DOHH2 (cell line): ENCODE measurements at regions not wholly inside any gene's neighbourhood (a gene's known extent, or its start where the extent isn't known, plus 50 kb on each side); places are given as distances from the start of the nearest gene placed in this dataset.

Experiments
- H3F3A ChIP-seq: fragments of 200-600 bp; sonication (generic), shearing (Covaris generic); 2 replicates; pipeline ENCODE4 v1.6.0; 2016; ENCODE audit warnings: antibody characterized with exemption, mild to moderate bottlenecking; ENCODE audit not compliant: control insufficient read depth, insufficient read depth
- H3K27ac ChIP-seq: fragments of 200-600 bp; sonication (generic); 2 replicates; pipeline ENCODE4 v1.5.1; 2014; ENCODE audit warnings: low read depth, mild to moderate bottlenecking, low read length, moderate library complexity
- H3K27me3 ChIP-seq: fragments of 200-600 bp; sonication (generic); 2 replicates; pipeline ENCODE4 v1.6.1; 2014; ENCODE audit warnings: mild to moderate bottlenecking, low read length, mixed read lengths; ENCODE audit not compliant: control insufficient read depth
- H3K36me3 ChIP-seq: fragments of 200-600 bp; sonication (generic); 2 replicates; pipeline ENCODE4 v1.6.1; 2014; ENCODE audit warnings: mild to moderate bottlenecking, low read length, moderate library complexity, mixed read lengths; ENCODE audit not compliant: control insufficient read depth
- H3K4me1 ChIP-seq: fragments of 200-600 bp; sonication (generic); 2 replicates; pipeline ENCODE4 v1.6.1; 2014; ENCODE audit warnings: mild to moderate bottlenecking, low read length, mixed read lengths; ENCODE audit not compliant: control insufficient read depth
- H3K4me2 ChIP-seq: fragments of 200-600 bp; sonication (generic); 2 replicates; pipeline ENCODE4 v1.6.0; 2014; ENCODE audit warnings: mild to moderate bottlenecking, low read length, moderate library complexity
- H3K4me3 ChIP-seq: fragments of 200-600 bp; sonication (generic); 2 replicates; pipeline ENCODE4 v1.5.1; 2014; ENCODE audit warnings: mild to moderate bottlenecking, low read length, mixed read lengths
- H3K79me2 ChIP-seq: fragments of 200-600 bp; sonication (generic); 2 replicates; pipeline ENCODE4 v1.6.1; 2014; ENCODE audit warnings: mild to moderate bottlenecking, low read length, mixed read lengths; ENCODE audit not compliant: control insufficient read depth
- H3K9me2 ChIP-seq: fragments of 200-600 bp; sonication (generic); replicated peaks from 2 replicates; pipeline ENCODE4 v1.6.1; 2014; ENCODE audit warnings: mild to moderate bottlenecking, low read length, mixed read lengths; ENCODE audit not compliant: control insufficient read depth
- H3K9me3 ChIP-seq: fragments of 200-600 bp; sonication (generic); 2 replicates; pipeline ENCODE4 v1.6.1; 2014; ENCODE audit warnings: antibody characterized with exemption, low read length, mixed read lengths; ENCODE audit not compliant: control insufficient read depth, insufficient read depth
- H4K20me1 ChIP-seq: fragments of 200-600 bp; sonication (generic); 2 replicates; pipeline ENCODE4 v1.6.0; 2014; ENCODE audit warnings: low read depth, mild to moderate bottlenecking, antibody characterized with exemption, low read length, moderate library complexity; ENCODE audit not compliant: control insufficient read depth, insufficient read depth
- CTCF ChIP-seq: fragments of 200-600 bp; sonication (generic); IDR thresholded peaks from one replicate; pipeline ENCODE4 v1.5.1; 2014; ENCODE audit warnings: antibody characterized with exemption, mild to moderate bottlenecking, low read depth, low read length; ENCODE audit not compliant: poor library complexity, severe bottlenecking
- EZH2phosphoT487 ChIP-seq: fragments of 200-600 bp; sonication (generic); IDR thresholded peaks from 2 replicates; pipeline ENCODE4 v1.6.1; 2017; ENCODE audit warnings: borderline replicate concordance, mild to moderate bottlenecking, antibody characterized with exemption, low read length, moderate library complexity, mixed read lengths

DNA sequence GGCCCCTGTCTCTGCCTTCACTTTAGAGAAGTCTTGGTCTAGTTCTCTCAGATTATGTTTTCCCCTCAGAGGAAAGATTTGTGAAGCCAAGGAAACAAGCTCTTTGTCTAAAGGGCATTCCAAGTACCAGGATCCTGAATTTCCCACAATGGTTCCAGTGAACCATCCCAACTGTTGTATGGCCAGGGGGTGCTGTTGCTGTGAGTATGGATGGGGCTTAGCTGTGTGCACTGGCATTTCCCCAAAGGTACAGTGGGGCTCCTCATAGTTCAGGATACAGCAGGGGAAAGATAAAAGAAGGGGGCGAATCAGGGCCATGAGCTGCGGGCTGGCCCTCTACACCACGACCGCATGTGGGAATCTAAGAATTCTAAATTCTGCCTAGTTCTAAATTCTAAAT lies 1154.0 kb upstream of the FANCL start:
- Histone ChIP-seq H3K9me3 (no peaks in the 10 kb centered on the region), H3K36me3 (no peaks in the 10 kb centered on the region), H3F3A (no peaks in the 10 kb centered on the region), H3K4me1 (no peaks in the 10 kb centered on the region), H4K20me1 (no peaks in the 10 kb centered on the region), H3K9me2 (no peaks in the 10 kb centered on the region), H3K27ac (no peak overlapping the region), H3K79me2 (no peaks in the 10 kb centered on the region), H3K4me3 (no peak overlapping the region), H3K27me3 (no peaks in the 10 kb centered on the region), H3K4me2 (no peak overlapping the region)
- TF ChIP-seq EZH2phosphoT487 (no peak), CTCF (no peak)

- TF ChIP-seq CTCF, result no peak
- TF ChIP-seq EZH2phosphoT487, result no peak
- Histone ChIP-seq H3K9me3 (no peaks in the 10 kb centered on the region), H4K20me1 (no peaks in the 10 kb centered on the region), H3K4me3 (no peak overlapping the region), H3K36me3 (no peaks in the 10 kb centered on the region), H3K9me2 (no peaks in the 10 kb centered on the region), H3K4me1 (no peaks in the 10 kb centered on the region), H3F3A (no peaks in the 10 kb centered on the region), H3K27me3 (no peaks in the 10 kb centered on the region), H3K4me2 (no peak overlapping the region), H3K27ac (no peak overlapping the region), H3K79me2 (no peaks in the 10 kb centered on the region)
Measured at GRCh38 chr2:59391896-59392295, 1150.8 kb upstream of the FANCL start.

DNA sequence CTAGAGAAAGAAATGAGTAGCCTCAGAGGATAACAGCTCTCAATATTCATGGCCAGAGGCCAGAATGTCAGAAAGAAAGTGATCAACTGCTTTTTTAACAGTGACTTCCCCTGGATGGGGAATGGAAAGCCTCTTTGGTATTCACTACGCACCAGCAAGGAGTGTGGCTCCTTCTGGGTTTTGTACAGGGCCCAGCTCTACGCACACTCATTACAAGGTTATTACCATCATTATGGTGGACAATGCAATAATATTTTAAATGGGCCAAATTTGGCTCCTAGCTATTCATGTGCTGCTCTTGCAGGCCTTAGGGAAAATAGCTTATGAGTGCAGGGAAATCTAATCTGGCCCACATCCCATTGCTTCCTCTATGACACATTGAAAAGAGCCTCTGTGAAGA lies 1149.5 kb upstream of the FANCL start:
- H3K9me3 ChIP-seq, result no peaks in the 10 kb centered on the region
- H3K4me3 ChIP-seq, result no peak overlapping the region
- no peaks in the 10 kb centered on the region for H3F3A ChIP-seq
- no peak overlapping the region for H3K27ac ChIP-seq
- no peaks in the 10 kb centered on the region for H4K20me1 ChIP-seq
- no peak for TF ChIP-seq CTCF
- TF ChIP-seq EZH2phosphoT487, result no peak
- H3K9me2 ChIP-seq, result no peaks in the 10 kb centered on the region
- H3K4me2 ChIP-seq, result no peak overlapping the region
- no peaks in the 10 kb centered on the region for H3K4me1 ChIP-seq
- H3K27me3 ChIP-seq, result no peaks in the 10 kb centered on the region
- no peaks in the 10 kb centered on the region for H3K36me3 ChIP-seq
- H3K79me2 ChIP-seq, result no peaks in the 10 kb centered on the region

GRCh38 chr2:59389240-59389639 lies 1148.1 kb upstream of the FANCL start:
- no peak overlapping the region for H3K4me3 ChIP-seq
- no peaks in the 10 kb centered on the region for H3K27me3 ChIP-seq
- no peak overlapping the region for H3K27ac ChIP-seq
- no peaks in the 10 kb centered on the region for H3K9me3 ChIP-seq
- no peaks in the 10 kb centered on the region for H3K4me1 ChIP-seq
- TF ChIP-seq EZH2phosphoT487 (no peak), CTCF (no peak)
- no peaks in the 10 kb centered on the region for H3K9me2 ChIP-seq
- H3F3A ChIP-seq, result no peaks in the 10 kb centered on the region
- no peaks in the 10 kb centered on the region for H3K36me3 ChIP-seq
- no peaks in the 10 kb centered on the region for H4K20me1 ChIP-seq
- no peaks in the 10 kb centered on the region for H3K79me2 ChIP-seq
- H3K4me2 ChIP-seq, result no peak overlapping the region
